ENCODE measurements at regions not wholly inside any gene's neighbourhood (a gene's known extent, or its start where the extent isn't known, plus 50 kb on each side); places are given as distances from the start of the nearest gene placed in this dataset.

- TF ChIP-seq CTCF (IDR thresholded peaks at IDR 0.05) (no peak), POLR2A (IDR thresholded peaks at IDR 0.05) (no peak)
Observed at GRCh38 chr10:128390596-128390995, 264.4 kb upstream of the MKI67 start.
